ENCODE measurements at regions not wholly inside any gene's neighbourhood (a gene's known extent, or its start where the extent isn't known, plus 50 kb on each side); places are given as distances from the start of the nearest gene placed in this dataset.

GRCh38 chr5:115419846-115420585, 123.6 kb upstream of the CCDC112 start:
- no peak overlapping the region for H3K27ac Mint-ChIP-seq (ENCODE audit: unreplicated experiment)
- H3K36me3 Mint-ChIP-seq (ENCODE audit: unreplicated experiment): no peaks in the 10 kb centered on the region
- no peak for TF ChIP-seq CTCF (IDR thresholded peaks at IDR 0.05; ENCODE audit: partially characterized antibody, unreplicated experiment)
- no peak overlapping the region for H3K4me3 Mint-ChIP-seq (ENCODE audit: unreplicated experiment)
- H3K9me3 Mint-ChIP-seq (ENCODE audit: unreplicated experiment): no peaks in the 10 kb centered on the region
- no peaks in the 10 kb centered on the region for H3K27me3 Mint-ChIP-seq (ENCODE audit: unreplicated experiment)
- H3K4me1 Mint-ChIP-seq (ENCODE audit: low read depth, unreplicated experiment): peaks cover 2% of the 10 kb centered on the region
- no peak for DNase-seq

GRCh38 chr5:115418788-115419187, 122.3 kb upstream of the CCDC112 start:
- peaks cover 2% of the 10 kb centered on the region for H3K4me1 Mint-ChIP-seq (ENCODE audit: low read depth, unreplicated experiment)
- H3K4me3 Mint-ChIP-seq (ENCODE audit: unreplicated experiment): no peak overlapping the region
- H3K27ac Mint-ChIP-seq (ENCODE audit: unreplicated experiment): no peak overlapping the region
- no peaks in the 10 kb centered on the region for H3K9me3 Mint-ChIP-seq (ENCODE audit: unreplicated experiment)
- H3K36me3 Mint-ChIP-seq (ENCODE audit: unreplicated experiment): no peaks in the 10 kb centered on the region
- DNase-seq: no peak
- H3K27me3 Mint-ChIP-seq (ENCODE audit: unreplicated experiment): no peaks in the 10 kb centered on the region
- no peak for TF ChIP-seq CTCF (IDR thresholded peaks at IDR 0.05; ENCODE audit: partially characterized antibody, unreplicated experiment)

GRCh38 chr5:115417076-115417475, 120.6 kb upstream of the CCDC112 start:
- H3K27ac Mint-ChIP-seq (ENCODE audit: unreplicated experiment): no peak overlapping the region
- no peak for TF ChIP-seq CTCF (IDR thresholded peaks at IDR 0.05; ENCODE audit: partially characterized antibody, unreplicated experiment)
- DNase-seq: no peak
- peaks cover 2% of the 10 kb centered on the region for H3K4me1 Mint-ChIP-seq (ENCODE audit: low read depth, unreplicated experiment)
- no peak overlapping the region for H3K4me3 Mint-ChIP-seq (ENCODE audit: unreplicated experiment)
- no peaks in the 10 kb centered on the region for H3K27me3 Mint-ChIP-seq (ENCODE audit: unreplicated experiment)
- H3K36me3 Mint-ChIP-seq (ENCODE audit: unreplicated experiment): no peaks in the 10 kb centered on the region
- H3K9me3 Mint-ChIP-seq (ENCODE audit: unreplicated experiment): no peaks in the 10 kb centered on the region

GRCh38 chr5:115415143-115415491, 118.7 kb upstream of the CCDC112 start:
- Mint-ChIP-seq H3K9me3 (ENCODE audit: unreplicated experiment) (no peaks in the 10 kb centered on the region), H3K4me1 (ENCODE audit: low read depth, unreplicated experiment) (peaks cover 2% of the 10 kb centered on the region), H3K4me3 (ENCODE audit: unreplicated experiment) (no peak overlapping the region), H3K27ac (ENCODE audit: unreplicated experiment) (no peak overlapping the region), H3K36me3 (ENCODE audit: unreplicated experiment) (no peaks in the 10 kb centered on the region), H3K27me3 (ENCODE audit: unreplicated experiment) (no peaks in the 10 kb centered on the region)
- no peak for TF ChIP-seq CTCF (IDR thresholded peaks at IDR 0.05; ENCODE audit: partially characterized antibody, unreplicated experiment)
- no peak for DNase-seq

GRCh38 chr5:115414406-115415142, 118.1 kb upstream of the CCDC112 start:
- peaks cover 2% of the 10 kb centered on the region for H3K4me1 Mint-ChIP-seq (ENCODE audit: low read depth, unreplicated experiment)
- no peaks in the 10 kb centered on the region for H3K27me3 Mint-ChIP-seq (ENCODE audit: unreplicated experiment)
- TF ChIP-seq CTCF (IDR thresholded peaks at IDR 0.05; ENCODE audit: partially characterized antibody, unreplicated experiment): no peak
- no peaks in the 10 kb centered on the region for H3K36me3 Mint-ChIP-seq (ENCODE audit: unreplicated experiment)
- H3K9me3 Mint-ChIP-seq (ENCODE audit: unreplicated experiment): no peaks in the 10 kb centered on the region
- no peak overlapping the region for H3K27ac Mint-ChIP-seq (ENCODE audit: unreplicated experiment)
- DNase-seq: no peak
- no peak overlapping the region for H3K4me3 Mint-ChIP-seq (ENCODE audit: unreplicated experiment)

Measured in glutamatergic neuron (in vitro differentiated cells).